Fibroblast of lung (primary cell): ENCODE measurements at regions not wholly inside any gene's neighbourhood (a gene's known extent, or its start where the extent isn't known, plus 50 kb on each side); places are given as distances from the start of the nearest gene placed in this dataset.

Source experiments
- CTCF ChIP-seq, 2 donors: IDR thresholded peaks in 1 of 2; conservative IDR thresholded peaks in 1 of 2; 1 replicate in 1 of 2; 2 replicates in 1 of 2; pipeline ENCODE4 v1.5.1; 2011 to 2012; ENCODE audit warnings: low read length in 2 of 2, control low read depth in 1 of 2, inconsistent platforms in 1 of 2, low read depth in 1 of 2, mild to moderate bottlenecking in 1 of 2
- EZH2 ChIP-seq: IDR thresholded peaks from 2 replicates; pipeline ENCODE4 v1.5.1; 2012; ENCODE audit warnings: low read length, control low read depth, mild to moderate bottlenecking; ENCODE audit errors: missing control alignments

GRCh38 chr1:229140119-229140396 is 130.9 kb upstream of the RAB4A start:
- TF ChIP-seq CTCF (conservative IDR thresholded peaks at IDR 0.05 in 1 of 2, IDR thresholded peaks at IDR 0.05 in 1 of 2; ENCODE audit: low read depth in 1 of 2, low read length in 2 of 2) (no peak), EZH2 (no peak)
